Ramos (cell line): ENCODE measurements at regions not wholly inside any gene's neighbourhood (a gene's known extent, or its start where the extent isn't known, plus 50 kb on each side); places are given as distances from the start of the nearest gene placed in this dataset.

ENCODE experiments used
- in situ Hi-C: fragments of 300-500 bp; cut with MboI; formaldehyde crosslinking; loops from one replicate; pipeline ENCODE4 v1.14.3; 2022; ENCODE audit warnings: low sequenced_read_pairs; ENCODE audit not compliant: unreplicated experiment

GRCh38 chr15:46344915-46345314 is 710.1 kb downstream of the SQOR start:
- in situ Hi-C loops, result no loop called here

GRCh38 chr15:46354443-46354842 is 719.6 kb downstream of the SQOR start:
- in situ Hi-C loops, result no loop called here

GRCh38 chr15:46365572-46365971 is 730.7 kb downstream of the SQOR start:
- in situ Hi-C loops, result no loop called here

- in situ Hi-C loops, result no loop called here
Observed at GRCh38 chr15:46366360-46367007, 731.7 kb downstream of the SQOR start.

- in situ Hi-C loops, result no loop called here
Observed at GRCh38 chr15:46383978-46384377, 749.1 kb downstream of the SQOR start.

GRCh38 chr15:46386356-46386755 is 751.5 kb downstream of the SQOR start:
- in situ Hi-C loops, result no loop called here

- in situ Hi-C loops, result no loop called here
Observed at GRCh38 chr15:46389739-46390138, 754.9 kb downstream of the SQOR start.

GRCh38 chr15:46394463-46394862 is 759.6 kb downstream of the SQOR start:
- in situ Hi-C loops, result no loop called here

- in situ Hi-C loops, result no loop called here
Observed at GRCh38 chr15:46408312-46408711, 773.5 kb downstream of the SQOR start.

- in situ Hi-C loops, result no loop called here
Observed at GRCh38 chr15:46409841-46410301, 775.0 kb downstream of the SQOR start.

GRCh38 chr15:46410705-46411104 is 775.9 kb downstream of the SQOR start:
- in situ Hi-C loops, result no loop called here

- in situ Hi-C loops, result no loop called here
Observed at GRCh38 chr15:46411900-46412299, 777.1 kb downstream of the SQOR start.

- in situ Hi-C loops, result no loop called here
Observed at GRCh38 chr15:46413799-46414198, 779.0 kb downstream of the SQOR start.

GRCh38 chr15:46416544-46416943 is 781.7 kb downstream of the SQOR start:
- in situ Hi-C loops, result no loop called here

GRCh38 chr15:46420990-46421389 is 786.2 kb downstream of the SQOR start:
- in situ Hi-C loops, result no loop called here

GRCh38 chr15:46441294-46442062 is 806.6 kb downstream of the SQOR start:
- in situ Hi-C loops, result no loop called here

GRCh38 chr15:46442184-46442583 is 807.4 kb downstream of the SQOR start:
- in situ Hi-C loops, result no loop called here

GRCh38 chr15:46442901-46443590 is 808.2 kb downstream of the SQOR start:
- in situ Hi-C loops, result no loop called here

GRCh38 chr15:46450112-46450809 is 815.4 kb downstream of the SQOR start:
- in situ Hi-C loops, result no loop called here

GRCh38 chr15:46450810-46451182 is 816.0 kb downstream of the SQOR start:
- in situ Hi-C loops, result no loop called here
